NCI-H2227 (cell line): ENCODE measurements at regions not wholly inside any gene's neighbourhood (a gene's known extent, or its start where the extent isn't known, plus 50 kb on each side); places are given as distances from the start of the nearest gene placed in this dataset.
"Not testable (repeated sequence)": the region's sequence is repeated elsewhere in the genome, so short reads cannot be mapped to it uniquely, and the experiment has no call there.

Source experiments
- DNase-seq: peaks from one replicate; lab custom pipeline; 2025; ENCODE audit not compliant: unreplicated experiment; lab: John Stamatoyannopoulos, UW

GRCh38 chr13:55783841-55784240 lies 1356.9 kb upstream of the PRR20A start:
- no peak for DNase-seq

GRCh38 chr13:55788548-55788947 lies 1352.2 kb upstream of the PRR20A start:
- no peak for DNase-seq

- DNase-seq = no peak
Measured at GRCh38 chr13:55792544-55793193, 1348.0 kb upstream of the PRR20A start.

- DNase-seq = no peak
Measured at GRCh38 chr13:55815458-55816033, 1325.2 kb upstream of the PRR20A start.

- DNase-seq = no peak
Measured at GRCh38 chr13:55816976-55817601, 1323.6 kb upstream of the PRR20A start.

GRCh38 chr13:55820817-55821216 lies 1319.9 kb upstream of the PRR20A start:
- DNase-seq = no peak

GRCh38 chr13:55869648-55870047 lies 1271.1 kb upstream of the PRR20A start:
- DNase-seq = no peak

GRCh38 chr13:55887561-55887960 lies 1253.2 kb upstream of the PRR20A start:
- no peak for DNase-seq

GRCh38 chr13:55893540-55893939 lies 1247.2 kb upstream of the PRR20A start:
- DNase-seq = no peak

- no peak for DNase-seq
Measured at GRCh38 chr13:55937180-55937579, 1203.5 kb upstream of the PRR20A start.

- DNase-seq = no peak
Measured at GRCh38 chr13:55948175-55948574, 1192.5 kb upstream of the PRR20A start.

- no peak for DNase-seq
Measured at GRCh38 chr13:55963934-55964333, 1176.8 kb upstream of the PRR20A start.

- DNase-seq = no peak
Measured at GRCh38 chr13:55967055-55967454, 1173.7 kb upstream of the PRR20A start.

- DNase-seq = no peak
Measured at GRCh38 chr13:55977436-55977835, 1163.3 kb upstream of the PRR20A start.

- DNase-seq = no peak
Measured at GRCh38 chr13:55981381-55981780, 1159.3 kb upstream of the PRR20A start.

GRCh38 chr13:55984026-55984425 lies 1156.7 kb upstream of the PRR20A start:
- DNase-seq = not testable (repeated sequence)

GRCh38 chr13:55990631-55991030 lies 1150.1 kb upstream of the PRR20A start:
- no peak for DNase-seq

- DNase-seq = no peak
Measured at GRCh38 chr13:55991666-55992065, 1149.1 kb upstream of the PRR20A start.

- DNase-seq = no peak
Measured at GRCh38 chr13:55992145-55992544, 1148.6 kb upstream of the PRR20A start.

- no peak for DNase-seq
Measured at GRCh38 chr13:55999709-56000108, 1141.0 kb upstream of the PRR20A start.

GRCh38 chr13:56009418-56009817 lies 1131.3 kb upstream of the PRR20A start:
- no peak for DNase-seq

- DNase-seq = no peak
Measured at GRCh38 chr13:56012644-56013043, 1128.1 kb upstream of the PRR20A start.

GRCh38 chr13:56015919-56016318 lies 1124.8 kb upstream of the PRR20A start:
- no peak for DNase-seq
